EH (cell line): ENCODE measurements at regions not wholly inside any gene's neighbourhood (a gene's known extent, or its start where the extent isn't known, plus 50 kb on each side); places are given as distances from the start of the nearest gene placed in this dataset.
"Not testable (repeated sequence)": the region's sequence is repeated elsewhere in the genome, so short reads cannot be mapped to it uniquely, and the experiment has no call there.

ENCODE experiments used
- DNase-seq: peaks from one replicate; pipeline ENCODE4 v3.0.0-alpha.2; 2015; ENCODE audit warnings: low read depth

DNA sequence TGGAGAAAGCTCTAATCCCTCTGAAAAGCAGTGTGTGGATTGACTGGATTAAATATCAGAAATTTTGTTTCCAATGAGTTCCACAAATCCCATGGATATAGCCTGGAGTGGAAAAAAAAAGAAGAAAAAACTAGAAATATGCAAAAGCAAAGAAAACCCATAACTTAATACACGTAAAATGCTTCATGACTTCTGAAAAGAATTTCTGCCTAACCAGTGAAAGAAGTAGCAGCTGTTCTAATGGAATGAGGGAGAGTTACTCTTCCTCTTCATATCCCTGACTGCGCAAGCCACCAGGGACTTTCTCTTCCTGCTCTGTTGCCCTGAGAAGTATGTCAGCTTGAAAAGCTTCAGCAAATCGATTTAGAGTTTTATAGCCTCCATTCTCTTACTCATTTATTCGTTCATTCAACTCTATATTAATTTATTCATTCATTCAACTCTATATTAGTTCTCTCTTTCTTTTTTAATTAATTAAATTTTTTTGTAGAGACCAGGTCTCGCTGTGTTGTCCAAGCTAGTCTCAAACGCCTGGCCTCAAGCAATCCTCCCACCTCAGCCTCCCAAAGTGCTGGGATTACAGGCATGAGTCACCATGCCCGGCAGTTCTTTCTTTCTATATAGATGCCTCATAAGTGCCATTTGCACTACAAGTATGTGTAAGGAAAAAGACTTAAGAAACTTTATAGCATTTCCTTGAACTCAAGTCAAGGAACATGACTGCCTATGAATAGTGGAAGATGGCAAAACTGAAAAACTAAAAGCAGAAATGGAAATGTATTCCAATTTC, 447.3 kb upstream of the NRP1 start:
- no peak for DNase-seq

DNA sequence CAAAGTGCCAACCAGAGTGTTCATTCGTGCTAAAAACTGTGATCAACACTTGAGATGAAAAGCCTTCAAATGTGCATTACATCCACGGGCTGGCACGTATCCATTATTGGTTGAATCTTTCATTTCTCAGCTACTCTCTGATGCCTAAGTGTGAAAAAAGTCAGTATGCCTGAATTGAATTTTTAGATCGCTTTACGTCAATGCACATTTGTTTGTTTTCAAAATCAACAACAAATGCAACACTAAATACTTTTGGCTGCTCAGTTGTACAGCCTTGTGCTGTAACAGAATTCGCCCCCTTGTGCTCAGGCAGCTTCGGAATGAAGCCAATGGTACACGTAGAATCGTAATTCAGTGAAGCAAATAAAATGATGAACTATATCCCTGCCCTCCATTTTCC, 446.5 kb upstream of the NRP1 start:
- no peak for DNase-seq

DNA sequence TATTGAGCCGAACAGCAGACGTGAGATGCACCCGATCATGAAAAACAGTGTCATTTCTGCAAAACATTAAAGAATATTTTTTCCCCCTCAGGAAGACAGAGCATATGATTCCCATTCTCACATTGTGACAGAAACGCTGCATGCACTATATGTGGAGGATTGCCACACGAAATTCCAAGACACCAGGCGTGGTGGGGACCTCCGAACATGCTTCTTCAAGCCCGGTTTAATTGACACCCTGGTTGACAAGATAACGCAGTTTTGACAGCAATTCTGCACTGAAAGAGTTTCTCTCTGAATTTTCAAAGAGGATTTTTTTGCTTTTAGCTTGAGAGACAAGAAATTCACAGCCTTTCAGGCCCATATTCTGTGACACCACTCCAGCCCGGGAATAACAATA, 442.8 kb upstream of the NRP1 start:
- DNase-seq: no peak

DNA sequence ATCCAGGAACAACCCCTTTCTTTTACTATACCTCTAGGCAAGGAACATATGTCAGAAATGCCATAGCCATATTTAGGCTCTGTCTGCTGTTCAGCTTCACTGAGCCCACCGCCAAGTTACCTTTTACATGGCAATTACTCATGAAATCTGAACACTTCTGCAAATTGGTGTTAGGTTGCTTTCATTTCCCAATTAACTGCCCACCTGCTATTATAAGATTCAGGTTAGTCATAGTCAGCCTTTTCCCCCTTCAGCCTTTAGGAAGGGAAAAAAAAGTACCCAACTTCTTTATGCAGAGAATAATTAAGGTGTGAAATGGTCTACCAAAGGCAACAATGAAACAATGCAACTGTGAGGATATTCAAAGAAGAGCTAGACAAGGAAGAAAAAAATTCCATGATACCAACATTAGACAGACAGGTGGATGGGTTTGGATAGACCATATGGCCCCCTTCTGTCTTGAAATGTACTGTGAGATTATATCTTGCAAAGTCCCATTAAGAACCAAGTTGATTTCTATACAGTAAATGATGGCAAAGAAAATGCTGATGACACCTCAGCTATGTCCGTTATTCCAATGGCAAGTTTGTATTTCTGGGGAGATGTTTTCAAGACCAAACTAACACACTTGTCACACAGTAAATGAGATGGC, 442.1 kb upstream of the NRP1 start:
- DNase-seq: no peak

DNA sequence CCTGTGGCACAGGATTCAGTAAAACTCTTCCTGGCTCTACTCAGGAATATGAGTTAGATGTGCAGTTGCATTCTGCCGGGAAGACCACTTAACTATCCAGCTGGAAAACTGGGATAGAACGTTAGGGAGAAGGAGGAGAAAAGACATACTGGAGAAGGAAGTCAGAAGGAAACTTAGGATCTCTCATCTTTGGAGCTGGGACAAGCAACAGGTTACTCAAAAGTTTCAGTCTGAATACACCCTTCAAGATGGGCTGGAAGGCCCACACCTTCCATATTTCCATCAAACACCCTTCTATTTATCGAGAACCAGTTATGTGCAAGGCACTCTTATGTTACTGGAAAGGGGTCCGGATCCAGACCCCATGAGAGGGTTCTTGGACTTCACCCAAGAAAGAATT, 440.4 kb upstream of the NRP1 start:
- no peak for DNase-seq

DNA sequence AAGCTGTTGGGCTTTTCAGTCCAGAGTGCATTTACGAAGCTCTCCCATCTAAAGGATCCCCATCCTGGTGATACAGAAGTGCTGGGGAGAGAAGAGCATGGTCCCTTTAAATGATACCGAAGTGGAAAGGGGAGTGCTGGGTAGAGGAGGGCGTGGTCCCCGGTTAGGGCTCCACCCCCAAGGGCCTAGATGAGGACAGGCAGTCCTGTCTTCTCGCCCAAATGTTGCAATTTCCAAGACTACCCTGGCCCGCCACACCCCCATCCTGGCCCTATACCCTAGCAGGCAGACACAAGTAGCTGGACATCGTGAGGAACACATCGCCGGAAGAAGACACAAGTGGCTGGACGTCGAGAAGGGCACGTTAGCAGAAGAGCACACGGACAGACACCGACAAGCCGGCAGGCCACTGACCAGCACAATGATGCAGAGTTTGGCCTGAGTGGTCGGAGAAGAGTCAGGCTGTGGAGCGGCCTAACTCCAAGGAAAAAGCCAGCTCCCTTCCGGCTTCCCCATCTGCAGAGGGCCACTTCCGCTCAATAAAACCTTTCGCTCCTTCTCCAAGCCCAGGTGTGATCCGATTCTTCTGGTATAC, 439.5 kb upstream of the NRP1 start:
- no peak for DNase-seq

DNA sequence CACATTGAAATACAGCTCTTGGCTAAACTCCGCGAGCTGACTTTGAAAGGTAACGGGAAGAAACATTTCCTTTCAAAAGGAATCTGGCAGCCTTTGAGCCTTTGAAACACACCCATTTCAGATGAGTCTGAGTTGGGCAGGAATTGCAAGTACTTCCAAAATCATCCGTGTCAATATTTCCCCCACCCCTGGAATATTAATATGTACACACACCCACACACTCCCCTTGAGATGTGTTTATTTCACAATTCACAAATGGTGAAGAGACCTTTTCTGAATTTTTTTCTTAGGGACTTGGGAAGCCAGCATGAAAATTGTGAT, 438.7 kb upstream of the NRP1 start:
- DNase-seq: no peak

DNA sequence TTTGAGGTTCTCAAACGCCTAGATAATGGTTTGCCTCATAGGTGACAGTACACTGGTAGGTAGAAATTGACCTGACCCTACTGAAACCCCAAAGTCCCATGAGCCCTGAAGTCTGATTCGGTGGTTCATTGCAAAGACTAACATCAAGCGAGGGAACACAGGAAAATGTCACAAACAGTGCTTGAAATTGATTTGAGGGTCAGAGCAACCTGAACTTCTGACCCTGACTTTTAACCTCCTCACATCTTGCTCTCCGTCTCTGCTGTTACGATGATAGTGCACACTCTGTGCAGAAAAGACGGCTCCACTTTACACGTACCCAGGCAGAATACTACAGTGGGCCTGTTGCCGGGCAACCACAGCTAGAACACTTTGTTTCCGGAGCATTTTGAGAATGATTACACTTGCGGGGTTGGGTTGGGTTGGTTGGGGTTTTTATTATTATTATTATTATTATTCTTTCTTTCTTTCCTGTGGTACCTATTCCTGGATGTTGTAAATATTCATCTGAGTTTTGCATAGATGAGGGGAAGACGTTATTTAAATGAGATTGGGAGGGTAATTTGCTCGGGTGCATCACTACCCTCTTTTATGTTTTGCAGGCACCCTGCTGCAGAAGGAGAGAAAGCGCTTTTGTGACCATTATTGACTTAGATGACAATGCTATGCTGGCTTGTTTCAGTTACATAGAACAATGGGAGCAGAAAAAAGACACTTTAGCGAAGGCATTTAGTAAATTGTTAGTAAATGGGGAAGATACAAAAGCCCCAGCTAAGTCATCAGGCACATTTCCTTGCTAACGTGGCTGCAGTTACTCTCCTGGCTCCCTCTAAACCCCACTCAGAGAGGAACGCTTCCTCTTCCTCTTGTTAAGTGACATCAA, 438.1 kb upstream of the NRP1 start:
- no peak for DNase-seq

DNA sequence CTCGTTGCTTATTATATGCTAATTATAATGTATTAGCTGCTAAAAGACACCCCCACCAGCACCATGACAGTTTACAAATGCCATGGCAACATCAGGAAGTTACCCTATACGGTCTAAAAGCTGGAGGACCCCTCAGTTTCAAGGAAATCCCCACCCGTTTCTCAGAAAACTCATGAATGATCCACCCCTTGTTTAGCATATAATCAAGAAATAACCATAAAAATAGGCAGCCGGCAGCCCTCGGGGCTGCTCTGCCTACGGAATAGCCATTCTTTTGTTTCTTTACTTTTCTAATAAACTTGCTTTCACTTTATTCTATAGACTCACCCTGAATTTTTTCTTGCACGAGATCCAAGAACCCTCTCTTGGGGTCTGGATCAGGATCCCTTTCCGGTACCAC, 437.4 kb upstream of the NRP1 start:
- DNase-seq: not testable (repeated sequence)

DNA sequence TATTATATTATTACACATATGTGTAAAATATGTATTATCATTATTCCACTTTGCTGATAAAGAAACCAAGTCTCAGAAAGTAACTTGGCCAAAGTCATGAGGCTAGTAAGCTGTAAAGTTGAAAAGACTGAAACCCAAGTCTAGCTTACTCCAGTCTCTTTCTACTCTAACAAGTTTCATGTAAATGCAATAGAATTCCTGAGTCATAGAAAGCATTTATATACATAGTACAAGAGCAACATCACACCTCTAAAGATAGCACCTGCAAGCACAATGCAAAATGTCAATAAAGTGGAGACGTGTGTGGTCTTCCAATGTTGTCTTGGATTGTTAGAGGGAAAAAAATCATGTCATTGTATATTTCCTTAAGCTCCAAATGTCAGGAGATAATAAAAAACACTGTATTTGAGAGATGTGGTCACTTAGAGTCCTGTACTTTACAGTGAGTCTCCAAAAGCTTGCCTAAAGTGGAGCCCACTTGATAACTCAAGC, 430.3 kb upstream of the NRP1 start:
- DNase-seq: no peak

DNA sequence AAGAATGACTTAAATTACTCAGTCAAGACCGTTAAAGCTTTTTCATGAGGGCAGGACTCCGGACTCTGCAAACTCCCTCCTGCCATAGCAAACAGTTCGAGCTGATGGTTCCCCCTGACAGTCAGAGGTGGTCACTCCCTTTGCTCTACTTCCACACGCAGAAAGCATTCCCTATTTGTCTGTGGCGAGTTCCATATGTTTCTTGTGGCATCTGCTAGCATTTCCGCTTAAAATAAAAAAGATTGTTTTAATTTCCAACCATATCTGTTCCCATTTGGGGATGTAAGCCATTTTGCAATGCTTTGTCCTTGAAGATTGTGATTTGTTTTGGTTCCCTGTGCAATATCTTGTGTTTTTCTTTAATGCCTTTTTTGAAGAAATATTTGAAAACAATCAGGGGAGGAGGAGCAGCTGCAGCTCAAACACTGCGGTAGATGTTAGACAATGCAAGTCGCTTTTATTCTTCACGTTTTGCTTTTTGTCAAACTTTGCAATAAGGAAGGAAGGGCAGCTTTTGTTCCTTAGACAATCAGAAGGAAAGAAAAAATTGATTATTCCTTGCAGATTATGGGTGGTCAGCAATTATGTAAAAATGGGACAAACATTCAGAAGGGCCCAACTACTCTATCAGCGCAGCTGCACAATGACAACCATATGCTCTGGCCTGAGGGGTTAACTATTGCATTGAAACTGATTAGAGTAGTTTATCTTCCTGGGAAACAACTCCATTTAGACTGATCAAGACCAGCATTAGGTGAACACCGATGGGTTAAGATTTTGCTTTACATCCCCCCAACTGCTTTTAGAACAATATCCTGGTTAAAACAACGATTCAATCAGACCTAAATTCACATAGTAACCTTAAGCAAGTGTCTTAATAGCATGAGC, 425.8 kb upstream of the NRP1 start:
- no peak for DNase-seq

DNA sequence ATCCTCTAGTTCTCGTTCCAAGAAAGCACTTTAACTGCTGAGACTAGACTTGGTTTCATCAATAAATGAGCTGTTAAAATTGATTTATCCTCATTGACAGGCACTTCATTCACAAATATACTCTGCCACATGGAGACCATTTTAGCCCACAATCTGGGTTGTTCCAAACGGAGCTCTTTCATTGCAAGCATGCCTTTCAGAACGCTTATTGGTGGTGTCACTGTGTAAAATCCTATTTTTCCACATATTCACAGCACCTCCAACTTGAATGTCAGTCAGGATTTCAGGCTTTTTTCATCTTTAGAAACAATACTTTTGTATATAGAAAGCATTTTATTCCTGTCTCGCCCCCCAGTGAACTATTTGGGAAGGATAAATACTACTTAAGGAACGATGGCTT, 424.7 kb upstream of the NRP1 start:
- DNase-seq: no peak

DNA sequence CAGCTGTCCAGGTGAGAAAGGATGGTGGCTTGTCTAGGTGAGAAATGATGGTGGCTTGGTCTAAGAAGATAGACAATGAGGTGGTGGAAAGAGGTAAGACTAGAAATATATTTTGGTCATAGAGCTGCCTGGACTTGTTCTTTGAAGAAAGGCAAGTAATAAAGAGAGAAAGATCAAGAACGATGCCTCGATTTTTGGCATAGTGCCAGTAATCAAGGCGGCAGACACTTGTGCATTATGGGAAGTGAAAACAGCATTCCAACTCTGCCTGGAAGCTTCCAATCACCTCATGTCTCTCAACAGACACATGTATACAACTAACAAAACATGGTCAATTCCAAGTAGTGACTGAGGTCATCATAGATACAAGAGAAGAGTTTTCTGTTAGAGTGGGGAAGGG, 423.8 kb upstream of the NRP1 start:
- DNase-seq: no peak

DNA sequence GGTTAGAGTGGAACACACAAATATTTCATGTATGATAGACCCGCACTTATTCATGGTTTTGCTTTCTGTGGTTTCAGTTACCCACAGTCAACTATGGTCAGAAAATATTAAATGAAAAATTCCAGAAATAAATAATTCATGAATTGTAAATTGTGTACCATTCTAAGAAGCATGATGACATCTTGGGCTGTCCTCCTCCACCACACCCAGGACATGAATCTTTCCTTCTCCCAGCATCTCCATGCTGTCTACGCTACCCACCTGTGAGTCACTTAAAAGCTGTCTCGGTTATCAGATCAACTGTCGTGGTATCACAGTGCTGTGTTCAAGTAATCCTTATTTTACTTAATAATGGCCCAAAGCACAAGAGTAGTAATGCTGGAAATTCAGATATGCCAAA, 419.6 kb upstream of the NRP1 start:
- DNase-seq: no peak

DNA sequence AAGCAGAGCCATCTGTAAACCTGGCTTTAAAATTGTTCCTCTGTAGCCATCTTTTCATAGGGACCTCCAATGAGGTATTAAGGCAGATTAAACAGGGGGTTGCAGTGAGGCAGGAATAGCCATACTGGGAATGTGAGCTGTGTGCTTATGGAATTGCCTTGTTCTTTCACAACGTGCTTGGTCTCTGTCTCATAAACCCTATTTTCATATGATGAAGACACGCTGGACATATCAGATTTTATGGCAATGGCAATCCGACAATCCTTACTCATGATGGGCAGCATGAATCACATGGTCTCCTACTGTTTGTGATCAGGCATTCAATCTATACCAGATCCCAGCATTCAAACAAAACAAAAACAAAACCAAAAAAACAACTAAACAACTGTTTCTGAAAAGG, 418.9 kb upstream of the NRP1 start:
- DNase-seq: no peak

DNA sequence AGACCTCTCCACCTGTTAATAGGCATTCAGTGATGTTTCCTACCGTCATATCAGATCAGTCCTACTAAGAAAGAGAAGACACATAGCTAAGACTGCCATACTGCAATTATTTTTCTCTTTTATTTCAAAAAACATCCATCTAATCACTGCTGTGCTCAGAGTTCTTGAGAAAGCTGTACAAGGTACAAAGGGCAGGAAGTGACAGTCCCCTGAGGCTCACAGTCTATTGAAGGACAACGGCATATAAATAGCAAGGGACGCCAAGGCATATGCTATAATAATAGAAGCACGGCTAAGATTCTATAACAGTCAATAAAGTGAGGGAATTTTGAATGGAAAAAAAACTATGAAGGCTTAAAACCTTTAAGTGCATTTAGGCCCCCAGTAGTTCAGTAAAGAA, 415.3 kb upstream of the NRP1 start:
- no peak for DNase-seq

DNA sequence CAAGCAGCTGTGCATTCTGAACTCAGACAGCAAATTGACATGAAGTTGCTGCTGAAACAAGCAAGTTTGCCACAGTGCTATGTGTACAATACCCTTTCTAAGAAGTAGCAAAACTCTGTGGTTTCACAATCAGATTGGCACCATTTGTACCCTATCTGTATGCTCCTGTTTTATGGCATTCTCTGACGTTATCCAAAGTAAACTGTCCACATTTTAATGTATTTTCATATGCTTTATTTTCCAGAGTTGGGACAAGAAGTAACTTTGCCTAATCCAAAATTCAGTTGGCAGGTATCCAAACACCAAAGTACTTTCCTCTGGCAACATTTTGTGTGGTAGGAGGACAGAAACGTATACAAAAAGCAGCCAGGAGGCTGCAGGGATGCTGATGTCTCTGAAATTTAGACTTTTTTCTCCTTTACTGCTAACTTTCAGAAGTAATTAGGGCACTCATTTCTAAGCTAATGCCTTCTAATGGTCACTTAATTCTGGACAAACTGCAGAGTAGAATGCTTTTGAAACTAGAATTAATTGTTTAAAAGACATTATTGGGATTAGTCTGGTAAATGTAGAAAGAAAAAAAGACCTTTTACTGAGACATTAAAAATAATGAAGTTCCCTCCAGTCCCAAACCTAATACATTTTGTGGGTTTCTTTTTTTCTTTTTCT, 414.7 kb upstream of the NRP1 start:
- DNase-seq: no peak

DNA sequence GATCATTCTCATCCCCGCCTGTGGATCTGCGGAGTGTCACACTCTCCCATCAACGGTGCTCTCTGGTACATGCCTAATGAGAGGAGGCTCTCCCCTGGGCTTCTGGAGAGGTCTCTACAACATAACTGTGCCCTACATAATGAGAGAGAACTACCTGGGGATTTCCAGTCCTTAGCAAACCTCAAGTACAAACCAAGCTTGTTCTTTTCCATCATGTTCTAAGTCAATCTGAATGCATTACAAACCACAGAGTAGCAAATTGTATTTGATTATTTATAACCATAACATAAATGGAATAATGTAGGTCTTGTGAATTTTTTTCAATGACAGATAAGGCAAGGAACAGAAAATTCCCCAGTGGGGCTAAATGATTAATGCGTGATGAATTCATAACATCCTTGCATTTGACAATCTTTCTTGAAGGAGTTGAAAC, 412.4 kb upstream of the NRP1 start:
- DNase-seq: peak; percentile 8

DNA sequence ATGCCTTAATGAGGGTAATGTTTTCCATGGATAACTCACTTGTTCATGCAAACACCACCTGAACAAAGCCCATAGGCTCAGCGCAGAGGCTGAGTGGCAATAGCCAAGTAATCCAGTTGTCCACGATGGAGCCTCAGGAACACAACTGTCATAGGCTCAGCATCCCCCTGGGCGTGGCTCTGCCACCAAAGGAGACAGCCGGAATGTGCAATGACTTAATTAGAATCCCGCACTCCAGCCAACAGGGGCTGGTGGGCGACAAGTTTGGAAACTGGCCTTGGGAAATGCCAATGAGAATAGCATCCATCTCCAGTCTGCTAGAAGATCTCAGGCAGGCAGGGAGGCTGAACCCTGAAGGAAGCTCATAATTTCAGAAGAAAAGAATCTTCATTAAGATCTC, 411.7 kb upstream of the NRP1 start:
- DNase-seq: no peak

DNA sequence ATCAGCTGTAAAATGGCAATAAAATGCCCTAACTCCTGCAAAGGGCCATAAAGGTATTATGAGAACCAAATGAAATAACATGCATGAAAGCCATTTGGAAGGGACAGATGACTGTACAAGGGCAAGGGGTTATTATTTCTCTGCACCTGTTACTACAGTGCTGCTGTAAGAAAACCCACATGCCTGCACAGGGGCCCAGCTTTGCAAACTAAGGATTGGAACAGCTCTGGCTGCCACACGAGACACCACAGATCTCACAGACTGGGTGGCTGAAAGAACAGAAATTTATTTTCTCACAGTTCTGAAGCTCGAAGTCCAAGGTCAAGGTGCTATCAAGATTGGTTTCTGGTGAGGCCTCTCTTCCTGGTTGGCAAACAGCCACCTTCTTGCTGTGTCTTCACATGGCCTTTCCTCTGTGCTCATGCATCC, 409.0 kb upstream of the NRP1 start:
- DNase-seq: no peak

DNA sequence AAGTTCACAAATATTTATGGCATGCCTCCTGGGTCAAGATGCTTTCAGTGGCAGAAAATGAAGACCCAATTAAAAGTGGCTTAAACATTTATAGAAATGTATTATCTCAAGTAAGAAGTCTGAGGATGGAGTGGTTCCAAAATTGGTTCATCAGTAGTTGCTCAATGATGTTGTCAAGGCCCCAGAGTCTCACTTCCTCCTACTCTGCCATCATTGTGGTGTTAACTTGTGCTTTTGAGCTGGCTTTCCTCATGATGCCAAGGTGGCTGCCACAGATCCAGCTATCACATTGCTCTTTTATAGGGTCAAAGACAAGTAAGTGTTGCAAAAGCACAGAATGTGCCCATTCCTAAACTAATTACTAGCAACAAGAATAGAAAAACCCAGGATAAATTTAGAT, 404.6 kb upstream of the NRP1 start:
- peak; percentile 27 for DNase-seq
